H1 (cell line): ENCODE measurements at regions not wholly inside any gene's neighbourhood (a gene's known extent, or its start where the extent isn't known, plus 50 kb on each side); places are given as distances from the start of the nearest gene placed in this dataset.

Experiments used
- POLR2A ChIP-seq, 2 experiments: IDR thresholded peaks; 1 replicate in 1 of 2; 2 replicates in 1 of 2; pipeline ENCODE4 v1.6.1; 2011; ENCODE audit warnings: low read depth in 2 of 2, low read length in 2 of 2, mild to moderate bottlenecking in 2 of 2; ENCODE audit errors: control extremely low read depth in 1 of 2
- TEAD4 ChIP-seq: IDR thresholded peaks from 2 replicates; pipeline ENCODE4 v1.6.1; 2012; ENCODE audit warnings: low read depth, low read length, inconsistent platforms, mixed read lengths

GRCh38 chr19:28656644-28657043 lies 556.3 kb downstream of the UQCRFS1 start:
- no peak for TF ChIP-seq TEAD4
- no peak for TF ChIP-seq POLR2A (IDR thresholded peaks at IDR 0.05; ENCODE audit: control extremely low read depth in 1 of 2, low read depth in 2 of 2, low read length in 2 of 2)
